ENCODE measurements at regions not wholly inside any gene's neighbourhood (a gene's known extent, or its start where the extent isn't known, plus 50 kb on each side); places are given as distances from the start of the nearest gene placed in this dataset.
"Not testable (repeated sequence)": the region's sequence is repeated elsewhere in the genome, so short reads cannot be mapped to it uniquely, and the experiment has no call there.

DNA sequence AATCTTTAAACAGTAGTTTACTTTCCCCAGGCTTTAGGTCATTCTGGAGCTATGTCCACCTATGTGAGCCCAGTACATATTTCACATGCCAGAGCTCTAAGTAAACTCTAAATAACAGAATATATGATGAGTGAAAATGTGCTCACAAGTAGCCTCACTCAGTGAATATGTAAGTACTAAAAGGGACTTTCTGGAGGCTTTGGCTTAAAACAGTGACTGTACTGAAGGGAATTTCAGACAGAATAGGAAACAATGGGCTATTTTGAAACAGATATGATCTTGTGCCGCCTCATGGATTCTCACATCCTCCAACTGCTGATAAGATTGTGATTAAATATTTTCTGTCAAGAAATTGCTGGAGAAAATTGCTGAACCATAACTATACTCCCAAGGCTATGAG lies 747.9 kb downstream of the SOCS6 start:
- Histone ChIP-seq H3K36me3 (ENCODE audit: control insufficient read depth, insufficient read depth, low read length) (no peaks in the 10 kb centered on the region), H3K9me3 (ENCODE audit: control insufficient read depth, insufficient read depth, low read length) (peaks cover 2% of the 10 kb centered on the region; the same call in 1 of the 2 replicates), H3K27ac (ENCODE audit: low read length) (no peak overlapping the region), H3K4me1 (ENCODE audit: control insufficient read depth, insufficient read depth, low read length) (no peaks in the 10 kb centered on the region), H3K27me3 (ENCODE audit: control insufficient read depth, insufficient read depth, low read length) (no peaks in the 10 kb centered on the region), H3K4me3 (ENCODE audit: low read length) (no peak overlapping the region)
- no peak for DNase-seq (ENCODE audit: low read depth, low spot score)
- WGBS (ENCODE audit: insufficient coverage, insufficient read length), result no CpG with 5 or more reads among the region's 1 CpG

DNA sequence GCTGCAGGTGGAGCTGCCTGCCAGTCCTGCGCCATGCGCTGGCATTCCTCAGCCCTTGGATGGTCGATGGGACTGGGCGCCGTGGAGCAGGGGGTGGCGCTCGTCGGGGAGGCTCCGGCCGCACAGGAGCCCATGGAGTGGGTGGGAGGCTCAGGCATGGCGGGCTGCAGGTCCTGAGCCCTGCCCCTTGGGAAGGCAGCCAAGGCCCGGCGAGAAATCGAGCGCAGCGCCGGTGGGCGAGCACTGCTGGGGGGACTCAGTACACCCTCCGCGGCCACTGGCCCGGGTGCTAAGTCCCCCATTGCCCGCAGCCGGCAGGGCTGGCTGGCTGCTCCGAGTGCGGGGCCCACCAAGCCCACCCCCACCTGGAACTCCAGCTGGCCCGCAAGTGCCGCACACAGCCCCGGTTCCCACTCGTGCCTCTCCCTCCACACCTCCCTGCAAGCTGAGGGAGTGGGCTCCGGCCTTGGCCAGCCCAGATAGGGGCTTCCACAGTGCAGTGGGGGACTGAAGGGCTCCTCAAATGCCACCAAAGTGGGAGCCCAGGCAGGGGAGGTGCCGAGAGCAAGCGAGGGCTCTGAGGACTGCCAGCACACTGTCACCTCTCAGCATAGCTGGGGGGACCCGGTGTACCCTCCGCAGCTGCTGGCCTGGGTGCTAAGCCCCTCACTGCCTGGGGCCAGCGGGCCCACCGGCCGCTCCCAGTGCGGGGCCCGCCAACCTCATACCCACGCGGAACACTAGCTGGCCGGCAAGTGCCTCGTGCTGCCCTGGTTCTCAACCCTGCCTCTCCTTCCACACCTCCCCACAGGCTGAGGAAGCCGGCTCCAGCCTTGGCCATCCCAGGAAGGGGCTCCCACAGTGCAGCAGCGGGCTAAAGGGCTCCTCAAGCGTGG lies 742.7 kb downstream of the SOCS6 start:
- H3K4me1 ChIP-seq (ENCODE audit: control insufficient read depth, insufficient read depth, low read length), result not testable (repeated sequence)

DNA sequence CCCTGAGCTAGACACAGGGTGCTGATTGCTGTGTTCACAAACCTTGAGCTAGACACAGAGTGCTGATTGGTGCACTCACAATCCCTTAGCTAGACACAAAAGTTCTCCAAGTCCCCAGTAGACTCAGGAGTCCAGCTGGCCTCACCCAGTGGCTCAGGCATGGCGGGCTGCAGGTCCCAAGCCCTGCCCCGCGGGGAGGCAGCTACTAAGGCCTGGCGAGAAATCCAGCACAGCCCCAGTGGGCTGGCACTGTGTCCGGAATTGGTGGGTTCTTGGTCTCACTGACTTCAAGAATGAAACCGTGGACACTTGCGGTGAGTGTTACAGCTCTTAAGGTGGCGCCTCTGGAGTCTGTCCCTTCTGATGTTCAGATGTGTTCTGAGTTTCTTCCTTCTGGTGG lies 741.2 kb downstream of the SOCS6 start:
- no CpG with 5 or more reads among the region's 8 CpGs for WGBS (ENCODE audit: insufficient coverage, insufficient read length)
- not testable (repeated sequence) for H3K4me3 ChIP-seq (ENCODE audit: low read length); H3K4me1 ChIP-seq (ENCODE audit: control insufficient read depth, insufficient read depth, low read length); H3K27me3 ChIP-seq (ENCODE audit: control insufficient read depth, insufficient read depth, low read length); H3K36me3 ChIP-seq (ENCODE audit: control insufficient read depth, insufficient read depth, low read length); H3K27ac ChIP-seq (ENCODE audit: low read length); H3K9me3 ChIP-seq (ENCODE audit: control insufficient read depth, insufficient read depth, low read length); DNase-seq (ENCODE audit: low read depth, low spot score)

More for the DNA sequence above, 742.7 kb downstream of the SOCS6 start:
- not testable (repeated sequence) for H3K27me3 ChIP-seq (ENCODE audit: control insufficient read depth, insufficient read depth, low read length); H3K4me3 ChIP-seq (ENCODE audit: low read length); DNase-seq (ENCODE audit: low read depth, low spot score); H3K27ac ChIP-seq (ENCODE audit: low read length); H3K36me3 ChIP-seq (ENCODE audit: control insufficient read depth, insufficient read depth, low read length); H3K9me3 ChIP-seq (ENCODE audit: control insufficient read depth, insufficient read depth, low read length)
- no CpG with 5 or more reads among the region's 46 CpGs for WGBS (ENCODE audit: insufficient coverage, insufficient read length)

DNA sequence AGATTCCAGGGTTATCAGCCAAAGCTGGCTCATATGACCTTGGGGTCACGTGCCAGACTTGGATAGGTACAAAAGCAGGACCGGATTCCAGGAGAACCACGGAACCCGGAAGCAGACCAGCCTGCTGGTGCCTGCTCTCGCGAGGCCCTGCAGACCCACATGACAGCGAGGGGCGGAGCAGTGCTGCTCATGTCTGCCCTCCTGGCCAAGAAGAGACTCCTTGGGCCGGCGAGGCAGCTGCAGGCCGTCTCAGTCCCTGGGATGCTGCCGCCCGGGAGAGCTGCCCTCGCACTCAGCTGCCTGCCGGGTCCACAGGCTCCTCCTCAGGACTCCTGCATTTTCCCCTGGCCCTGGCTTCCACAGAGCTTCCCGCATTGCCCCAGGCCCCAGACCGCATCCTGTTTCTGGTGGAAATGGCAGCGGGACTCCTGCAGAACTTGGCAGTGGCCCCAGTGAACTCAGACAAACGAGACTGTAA lies 739.5 kb downstream of the SOCS6 start:
- no CpG with 5 or more reads among the region's 19 CpGs for WGBS (ENCODE audit: insufficient coverage, insufficient read length)
- H3K4me1 ChIP-seq (ENCODE audit: control insufficient read depth, insufficient read depth, low read length), result no peaks in the 10 kb centered on the region
- no peak for DNase-seq (ENCODE audit: low read depth, low spot score)
- H3K36me3 ChIP-seq (ENCODE audit: control insufficient read depth, insufficient read depth, low read length), result no peaks in the 10 kb centered on the region
- no peak overlapping the region for H3K4me3 ChIP-seq (ENCODE audit: low read length)
- peaks cover 8% of the 10 kb centered on the region for H3K9me3 ChIP-seq (ENCODE audit: control insufficient read depth, insufficient read depth, low read length)
- no peaks in the 10 kb centered on the region for H3K27me3 ChIP-seq (ENCODE audit: control insufficient read depth, insufficient read depth, low read length)
- H3K27ac ChIP-seq (ENCODE audit: low read length), result no peak overlapping the region

DNA sequence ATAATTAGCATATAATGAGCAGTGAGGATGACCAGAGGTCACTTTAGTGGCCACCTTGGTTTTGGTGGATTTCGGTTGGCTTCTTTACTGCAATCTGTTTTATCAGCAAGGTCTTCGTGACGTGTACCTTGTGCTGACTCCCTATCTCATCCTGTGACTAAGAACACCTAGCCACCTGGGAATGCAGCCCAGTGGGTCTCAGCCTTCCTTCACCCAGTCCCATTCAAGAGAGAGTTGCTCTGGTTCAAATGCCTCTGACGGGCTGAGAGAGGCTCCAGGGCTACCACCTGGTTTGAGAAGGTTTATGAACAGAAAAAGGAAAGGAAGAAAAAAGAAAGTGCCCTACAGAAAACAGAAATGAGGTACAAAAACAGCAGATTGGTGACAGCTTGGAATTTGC lies 738.7 kb downstream of the SOCS6 start:
- H3K36me3 ChIP-seq (ENCODE audit: control insufficient read depth, insufficient read depth, low read length), result no peaks in the 10 kb centered on the region
- peaks cover 8% of the 10 kb centered on the region for H3K9me3 ChIP-seq (ENCODE audit: control insufficient read depth, insufficient read depth, low read length)
- no peak for DNase-seq (ENCODE audit: low read depth, low spot score)
- no peak overlapping the region for H3K27ac ChIP-seq (ENCODE audit: low read length)
- H3K4me1 ChIP-seq (ENCODE audit: control insufficient read depth, insufficient read depth, low read length), result no peaks in the 10 kb centered on the region
- no CpG with 5 or more reads among the region's 4 CpGs for WGBS (ENCODE audit: insufficient coverage, insufficient read length)
- H3K4me3 ChIP-seq (ENCODE audit: low read length), result no peak overlapping the region
- H3K27me3 ChIP-seq (ENCODE audit: control insufficient read depth, insufficient read depth, low read length), result no peaks in the 10 kb centered on the region

DNA sequence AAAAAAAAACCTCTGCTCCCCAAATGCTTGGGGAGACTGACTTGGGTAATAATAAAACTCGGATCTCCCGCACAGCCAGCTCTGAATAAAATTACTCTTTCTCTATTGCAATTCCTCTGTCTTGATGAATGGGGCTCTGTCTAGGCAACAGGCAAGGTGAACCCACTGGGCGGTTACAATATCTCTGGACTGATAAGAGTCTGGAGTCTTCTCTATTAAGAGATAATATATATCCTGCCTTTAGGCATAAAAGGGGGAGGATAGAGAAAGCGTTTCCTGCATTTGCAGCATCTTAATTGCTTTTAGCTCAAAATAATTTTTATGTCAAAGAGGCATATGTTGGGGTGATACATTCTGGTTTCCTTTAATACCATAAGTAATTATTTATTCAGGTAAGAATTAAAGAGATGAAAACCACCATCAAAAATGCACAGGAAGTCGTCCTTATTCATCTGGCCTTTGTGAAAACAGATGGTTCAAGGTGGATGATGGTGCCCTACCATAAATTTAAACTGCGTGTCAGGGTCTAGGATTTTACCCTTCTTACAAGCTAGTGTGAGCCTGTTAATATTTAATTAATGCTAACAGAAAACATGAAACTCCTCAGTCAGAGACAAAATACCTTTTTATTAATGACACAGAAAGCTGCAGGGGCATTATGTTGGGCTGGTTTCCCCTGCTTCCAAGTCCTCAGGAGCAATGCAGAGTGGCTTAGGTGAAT lies 736.8 kb downstream of the SOCS6 start:
- peaks cover 10% of the 10 kb centered on the region for H3K9me3 ChIP-seq (ENCODE audit: control insufficient read depth, insufficient read depth, low read length)
- H3K27me3 ChIP-seq (ENCODE audit: control insufficient read depth, insufficient read depth, low read length), result no peaks in the 10 kb centered on the region
- no peak overlapping the region for H3K4me3 ChIP-seq (ENCODE audit: low read length)
- no peaks in the 10 kb centered on the region for H3K36me3 ChIP-seq (ENCODE audit: control insufficient read depth, insufficient read depth, low read length)
- no peaks in the 10 kb centered on the region for H3K4me1 ChIP-seq (ENCODE audit: control insufficient read depth, insufficient read depth, low read length)
- WGBS (ENCODE audit: insufficient coverage, insufficient read length), result no CpG with 5 or more reads among the region's 6 CpGs
- DNase-seq (ENCODE audit: low read depth, low spot score), result no peak
- H3K27ac ChIP-seq (ENCODE audit: low read length), result no peak overlapping the region

DNA sequence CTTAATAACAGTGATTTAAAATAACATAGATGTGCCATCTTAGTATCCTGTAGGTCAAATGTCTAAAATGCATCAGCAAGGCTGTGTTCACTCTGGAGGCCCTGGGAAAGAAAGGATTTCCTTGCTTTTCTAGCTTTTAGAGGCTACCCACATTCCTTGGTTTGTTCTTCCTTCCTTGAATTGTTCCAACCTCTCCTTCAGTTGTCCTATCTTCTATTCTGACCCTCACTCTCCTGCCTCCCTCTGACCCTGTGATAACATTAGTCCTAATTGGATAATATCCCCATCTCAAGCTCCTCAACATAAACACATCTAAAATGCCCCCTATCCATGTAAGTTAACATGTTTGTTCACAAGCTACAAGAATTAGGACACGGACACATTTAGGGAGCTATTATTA lies 733.5 kb downstream of the SOCS6 start:
- no peak overlapping the region for H3K27ac ChIP-seq (ENCODE audit: low read length)
- no peaks in the 10 kb centered on the region for H3K4me1 ChIP-seq (ENCODE audit: control insufficient read depth, insufficient read depth, low read length)
- no peaks in the 10 kb centered on the region for H3K36me3 ChIP-seq (ENCODE audit: control insufficient read depth, insufficient read depth, low read length)
- H3K27me3 ChIP-seq (ENCODE audit: control insufficient read depth, insufficient read depth, low read length), result no peaks in the 10 kb centered on the region
- H3K9me3 ChIP-seq (ENCODE audit: control insufficient read depth, insufficient read depth, low read length), result peaks cover 9% of the 10 kb centered on the region
- DNase-seq (ENCODE audit: low read depth, low spot score), result no peak
- no CpG with 5 or more reads among the region's 1 CpG for WGBS (ENCODE audit: insufficient coverage, insufficient read length)
- H3K4me3 ChIP-seq (ENCODE audit: low read length), result no peak overlapping the region

DNA sequence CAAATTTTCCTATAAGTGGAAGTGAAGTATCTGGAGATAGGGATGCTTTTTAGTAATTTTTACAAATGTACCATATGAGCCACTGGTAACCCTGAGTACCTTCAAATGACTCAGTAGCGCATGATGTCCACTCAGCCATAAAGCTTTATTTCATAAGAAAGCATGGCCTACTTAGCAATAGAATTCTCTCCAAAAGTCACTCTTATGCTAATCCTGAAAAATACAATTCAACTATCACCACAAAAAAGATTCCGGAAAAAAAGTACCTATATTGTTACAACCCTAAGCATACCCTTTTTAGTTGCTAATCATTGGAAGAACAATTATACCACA lies 732.2 kb downstream of the SOCS6 start:
- no CpG with 5 or more reads among the region's 2 CpGs for WGBS (ENCODE audit: insufficient coverage, insufficient read length)
- Histone ChIP-seq H3K4me1 (ENCODE audit: control insufficient read depth, insufficient read depth, low read length) (no peaks in the 10 kb centered on the region), H3K9me3 (ENCODE audit: control insufficient read depth, insufficient read depth, low read length) (peaks cover 5% of the 10 kb centered on the region), H3K27me3 (ENCODE audit: control insufficient read depth, insufficient read depth, low read length) (no peaks in the 10 kb centered on the region), H3K4me3 (ENCODE audit: low read length) (no peak overlapping the region), H3K27ac (ENCODE audit: low read length) (no peak overlapping the region), H3K36me3 (ENCODE audit: control insufficient read depth, insufficient read depth, low read length) (no peaks in the 10 kb centered on the region)
- DNase-seq (ENCODE audit: low read depth, low spot score), result no peak

DNA sequence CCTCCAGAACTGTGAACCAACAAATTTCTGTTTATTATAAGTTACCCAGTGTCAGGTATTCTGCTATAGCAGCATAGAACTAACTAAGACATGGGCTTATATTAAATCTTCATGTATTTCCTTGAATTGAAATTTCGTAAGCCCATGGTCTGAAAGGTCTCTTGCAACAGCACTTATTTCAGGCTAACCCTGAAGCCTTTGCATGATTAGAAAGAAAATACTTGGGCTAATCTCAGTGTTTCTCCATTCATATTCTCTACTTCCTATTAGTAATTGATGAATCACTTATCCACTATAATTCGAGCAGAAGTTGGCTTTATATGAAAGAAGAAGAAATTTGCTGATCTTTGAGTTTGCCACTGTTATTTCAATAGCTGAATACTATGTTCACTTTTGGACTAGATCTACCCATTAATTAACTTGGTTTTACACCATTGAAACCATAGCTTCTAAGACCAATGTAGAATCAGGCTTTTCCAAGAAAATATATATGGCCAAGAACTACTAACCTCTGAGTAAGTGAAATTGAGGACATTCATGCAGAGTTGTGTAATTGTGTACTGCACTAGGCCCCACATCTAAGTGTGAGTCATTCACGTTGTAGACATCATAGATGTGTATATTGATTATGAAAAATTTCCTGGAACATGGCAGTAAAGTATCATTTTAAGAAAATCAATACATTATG lies 731.6 kb downstream of the SOCS6 start:
- no CpG with 5 or more reads among the region's 3 CpGs for WGBS (ENCODE audit: insufficient coverage, insufficient read length)
- H3K9me3 ChIP-seq (ENCODE audit: control insufficient read depth, insufficient read depth, low read length), result peaks cover 4% of the 10 kb centered on the region
- H3K4me3 ChIP-seq (ENCODE audit: low read length), result no peak overlapping the region
- no peak overlapping the region for H3K27ac ChIP-seq (ENCODE audit: low read length)
- H3K27me3 ChIP-seq (ENCODE audit: control insufficient read depth, insufficient read depth, low read length), result no peaks in the 10 kb centered on the region
- H3K36me3 ChIP-seq (ENCODE audit: control insufficient read depth, insufficient read depth, low read length), result no peaks in the 10 kb centered on the region
- no peaks in the 10 kb centered on the region for H3K4me1 ChIP-seq (ENCODE audit: control insufficient read depth, insufficient read depth, low read length)
- no peak for DNase-seq (ENCODE audit: low read depth, low spot score)

DNA sequence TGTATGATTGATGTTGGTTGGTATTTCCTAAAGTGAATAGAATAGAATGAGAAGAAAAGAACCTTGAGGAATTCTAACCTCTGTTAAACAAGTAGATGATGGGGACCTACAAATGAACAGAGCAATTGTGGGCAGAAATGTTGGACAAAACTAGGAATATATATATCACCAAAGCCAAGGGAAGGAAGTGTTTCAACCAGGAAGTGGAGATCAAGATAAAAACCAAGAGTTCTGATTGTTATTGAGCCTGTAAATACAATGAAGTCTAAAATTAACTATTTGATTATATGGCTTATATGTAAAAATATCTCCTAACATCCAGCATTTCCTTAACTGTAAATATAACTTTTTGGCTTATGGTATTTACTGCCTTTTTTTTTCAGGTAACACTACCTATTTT lies 730.0 kb downstream of the SOCS6 start:
- H3K27me3 ChIP-seq (ENCODE audit: control insufficient read depth, insufficient read depth, low read length), result no peaks in the 10 kb centered on the region
- H3K9me3 ChIP-seq (ENCODE audit: control insufficient read depth, insufficient read depth, low read length), result peaks cover 5% of the 10 kb centered on the region
- no peak overlapping the region for H3K27ac ChIP-seq (ENCODE audit: low read length)
- no peak for DNase-seq (ENCODE audit: low read depth, low spot score)
- H3K4me3 ChIP-seq (ENCODE audit: low read length), result no peak overlapping the region
- no peaks in the 10 kb centered on the region for H3K36me3 ChIP-seq (ENCODE audit: control insufficient read depth, insufficient read depth, low read length)
- H3K4me1 ChIP-seq (ENCODE audit: control insufficient read depth, insufficient read depth, low read length), result no peaks in the 10 kb centered on the region
